HL-60 (cell line): ENCODE measurements at regions not wholly inside any gene's neighbourhood (a gene's known extent, or its start where the extent isn't known, plus 50 kb on each side); places are given as distances from the start of the nearest gene placed in this dataset.

Experiments used
- DNase-seq, 2 experiments: peaks; one replicate each; pipeline ENCODE4 v3.0.0-alpha.2; 2010 to 2020; ENCODE audit warnings: low read depth in 1 of 2, low spot score in 1 of 2
- H3K27ac ChIP-seq: fragments of 250-450 bp; sonication (Bioruptor Pico); replicated peaks from 2 replicates; pipeline ENCODE4 v1.5.1; 2020; ENCODE audit warnings: mild to moderate bottlenecking, moderate library complexity
- H3K27me3 ChIP-seq: fragments of 250-450 bp; sonication (Bioruptor Pico); 2 replicates; pipeline ENCODE4 v1.5.1; 2021; ENCODE audit warnings: mild to moderate bottlenecking, moderate library complexity; ENCODE audit not compliant: insufficient read depth, poor library complexity, severe bottlenecking
- H3K4me3 ChIP-seq: replicated peaks from 2 replicates; pipeline ENCODE4 v1.5.1; 2011; ENCODE audit warnings: mild to moderate bottlenecking, control low read depth, low read length; ENCODE audit not compliant: insufficient read depth
- GABPA ChIP-seq: IDR thresholded peaks from 2 replicates; pipeline ENCODE4 v1.6.1; 2012; ENCODE audit warnings: low read depth
- POLR2AphosphoS5 ChIP-seq: IDR thresholded peaks from 2 replicates; pipeline ENCODE4 v1.6.1; 2012; ENCODE audit warnings: low read depth
- REST ChIP-seq: IDR thresholded peaks from 2 replicates; pipeline ENCODE4 v1.6.1; 2012; ENCODE audit warnings: low read depth; ENCODE audit not compliant: insufficient replicate concordance
- SPI1 ChIP-seq: IDR thresholded peaks from 2 replicates; pipeline ENCODE4 v1.6.1; 2012; ENCODE audit warnings: low read depth, mild to moderate bottlenecking, borderline replicate concordance
- TF ChIP-seq, protein P1 (sequence below): IDR thresholded peaks from one replicate; pipeline ENCODE4 v1.5.1; 2011; ENCODE audit warnings: low read length, control low read depth, inconsistent platforms; ENCODE audit not compliant: insufficient read depth

GRCh38 chr2:220437938-220438337 is 810.5 kb downstream of the SLC4A3 start:
- no peaks in the 10 kb centered on the region for H3K27me3 ChIP-seq
- H3K4me3 ChIP-seq, result no peak overlapping the region
- DNase-seq, result no peak
- H3K27ac ChIP-seq, result no peak overlapping the region
- TF ChIP-seq GABPA (no peak), SPI1 (no peak), REST (no peak), POLR2AphosphoS5 (no peak)
- TF ChIP-seq, protein P1, sequence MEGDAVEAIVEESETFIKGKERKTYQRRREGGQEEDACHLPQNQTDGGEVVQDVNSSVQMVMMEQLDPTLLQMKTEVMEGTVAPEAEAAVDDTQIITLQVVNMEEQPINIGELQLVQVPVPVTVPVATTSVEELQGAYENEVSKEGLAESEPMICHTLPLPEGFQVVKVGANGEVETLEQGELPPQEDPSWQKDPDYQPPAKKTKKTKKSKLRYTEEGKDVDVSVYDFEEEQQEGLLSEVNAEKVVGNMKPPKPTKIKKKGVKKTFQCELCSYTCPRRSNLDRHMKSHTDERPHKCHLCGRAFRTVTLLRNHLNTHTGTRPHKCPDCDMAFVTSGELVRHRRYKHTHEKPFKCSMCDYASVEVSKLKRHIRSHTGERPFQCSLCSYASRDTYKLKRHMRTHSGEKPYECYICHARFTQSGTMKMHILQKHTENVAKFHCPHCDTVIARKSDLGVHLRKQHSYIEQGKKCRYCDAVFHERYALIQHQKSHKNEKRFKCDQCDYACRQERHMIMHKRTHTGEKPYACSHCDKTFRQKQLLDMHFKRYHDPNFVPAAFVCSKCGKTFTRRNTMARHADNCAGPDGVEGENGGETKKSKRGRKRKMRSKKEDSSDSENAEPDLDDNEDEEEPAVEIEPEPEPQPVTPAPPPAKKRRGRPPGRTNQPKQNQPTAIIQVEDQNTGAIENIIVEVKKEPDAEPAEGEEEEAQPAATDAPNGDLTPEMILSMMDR, result no peak

GRCh38 chr2:220440731-220441130 is 813.3 kb downstream of the SLC4A3 start:
- Histone ChIP-seq H3K27me3 (no peaks in the 10 kb centered on the region), H3K4me3 (no peak overlapping the region), H3K27ac (no peak overlapping the region)
- TF ChIP-seq, protein P1, result no peak
- no peak for TF ChIP-seq REST
- TF ChIP-seq POLR2AphosphoS5, result no peak
- no peak for TF ChIP-seq GABPA
- no peak for TF ChIP-seq SPI1
- DNase-seq, result no peak

DNA sequence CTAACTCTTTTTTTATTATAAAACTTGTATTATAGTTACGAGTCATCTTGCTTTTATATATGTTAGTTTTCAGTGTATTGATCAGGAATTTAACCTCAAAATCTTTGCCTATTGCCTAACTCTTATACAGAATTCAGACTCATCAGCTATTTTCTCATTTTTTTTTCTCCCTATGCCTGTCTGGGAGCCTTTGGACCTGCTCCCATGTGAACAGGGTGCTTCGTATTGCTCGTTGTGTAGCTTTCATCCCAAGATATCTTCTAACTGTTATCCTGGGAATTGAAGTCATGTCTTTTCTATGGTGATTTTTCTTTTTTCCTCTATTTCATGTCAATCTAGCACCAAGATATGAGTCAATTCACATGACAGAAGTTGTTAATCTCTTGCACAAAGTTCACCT is 814.0 kb downstream of the SLC4A3 start:
- no peak for DNase-seq
- H3K27me3 ChIP-seq, result no peaks in the 10 kb centered on the region
- no peak overlapping the region for H3K27ac ChIP-seq
- TF ChIP-seq SPI1, result no peak
- TF ChIP-seq REST, result no peak
- H3K4me3 ChIP-seq, result no peak overlapping the region

- Histone ChIP-seq H3K4me3 (no peak overlapping the region), H3K27me3 (no peaks in the 10 kb centered on the region), H3K27ac (no peak overlapping the region)
- TF ChIP-seq, protein P1, result no peak
- no peak for TF ChIP-seq GABPA
- no peak for TF ChIP-seq REST
- DNase-seq, result peak in 1 of 2 experiments; percentile 15
These were observed 814.6 kb downstream of the SLC4A3 start for GRCh38 chr2:220442012-220442411.
